A673 (cell line): ENCODE measurements at regions not wholly inside any gene's neighbourhood (a gene's known extent, or its start where the extent isn't known, plus 50 kb on each side); places are given as distances from the start of the nearest gene placed in this dataset.

Source experiments
- BruUV-seq: library from RNA; stranded (reverse); fragments of 400-500 nt; replicated peaks from 2 replicates; lab custom pipeline; 2021; lab: Mats Ljungman, UMichigan
- CTCF ChIA-PET: fragments of 300-600 bp; sonication (Branson Sonifier 250); formaldehyde crosslinking; loops from one replicate; lab custom pipeline; 2022; ENCODE audit warnings: antibody characterized with exemption; lab: Charles Lee
- POLR2A ChIA-PET: fragments of 300-600 bp; sonication (Branson Sonifier 250); formaldehyde crosslinking; loops from one replicate; lab custom pipeline; 2022; ENCODE audit warnings: antibody characterized with exemption; ENCODE audit not compliant: low non-redundant PET; lab: Charles Lee
- DNase-seq: peaks from one replicate; pipeline ENCODE4 v3.0.0-alpha.2; 2015; ENCODE audit warnings: low spot score
- H3K27ac ChIP-seq: fragments of 200-600 bp; sonication (generic); 2 replicates; pipeline ENCODE4 v1.5.1; 2016; ENCODE audit warnings: mixed run types, low read depth, mild to moderate bottlenecking, mixed read lengths, antibody characterized with exemption, low read length; ENCODE audit not compliant: poor library complexity, severe bottlenecking
- H3K27me3 ChIP-seq: fragments of 200-600 bp; sonication (generic); replicated peaks from 2 replicates; pipeline ENCODE4 v1.6.1; 2017; ENCODE audit warnings: mixed run types, low read depth, mild to moderate bottlenecking, mixed read lengths, antibody characterized with exemption, low read length; ENCODE audit not compliant: insufficient read depth, poor library complexity
- H3K36me3 ChIP-seq: fragments of 200-600 bp; sonication (generic); 2 replicates; pipeline ENCODE4 v1.6.1; 2016; ENCODE audit warnings: mixed run types, mild to moderate bottlenecking, mixed read lengths, antibody characterized with exemption, low read length; ENCODE audit not compliant: insufficient read depth, poor library complexity, severe bottlenecking
- H3K4me1 ChIP-seq: fragments of 200-600 bp; sonication (generic); 2 replicates; pipeline ENCODE4 v1.6.1; 2017; ENCODE audit warnings: mixed run types, mild to moderate bottlenecking, mixed read lengths, antibody characterized with exemption, low read length; ENCODE audit not compliant: insufficient read depth, poor library complexity, severe bottlenecking
- H3K4me3 ChIP-seq: fragments of 200-600 bp; sonication (generic); 2 replicates; pipeline ENCODE4 v1.5.1; 2016; ENCODE audit warnings: low read depth, mixed run types, mild to moderate bottlenecking, mixed read lengths, low read length; ENCODE audit not compliant: poor library complexity, severe bottlenecking
- H3K9me3 ChIP-seq: fragments of 200-600 bp; sonication (generic); 2 replicates; pipeline ENCODE4 v1.6.1; 2016; ENCODE audit warnings: mixed run types, low read depth, mild to moderate bottlenecking, mixed read lengths, antibody characterized with exemption, low read length; ENCODE audit not compliant: poor library complexity, severe bottlenecking
- EZH2 ChIP-seq: fragments of 200-600 bp; sonication (generic); IDR thresholded peaks from 2 replicates; pipeline ENCODE4 v1.6.1; 2017; ENCODE audit warnings: borderline replicate concordance, low read depth, mild to moderate bottlenecking, mixed read lengths, antibody characterized with exemption, low read length; ENCODE audit not compliant: poor library complexity, severe bottlenecking
- intact Hi-C: fragments of 100-400 bp; cut with micrococcal nuclease; formaldehyde crosslinking; loops from one replicate; pipeline ENCODE4 v1.10.0; 2022; ENCODE audit not compliant: unreplicated experiment
- TF ChIP-seq, protein P1 (sequence below): fragments of 300-800, 200-600 bp; sonication (generic); conservative IDR thresholded peaks from 2 replicates; pipeline ENCODE4 v1.5.1; 2017; ENCODE audit warnings: low read depth, mild to moderate bottlenecking, antibody characterized with exemption, low read length, moderate library complexity, mixed read lengths

DNA sequence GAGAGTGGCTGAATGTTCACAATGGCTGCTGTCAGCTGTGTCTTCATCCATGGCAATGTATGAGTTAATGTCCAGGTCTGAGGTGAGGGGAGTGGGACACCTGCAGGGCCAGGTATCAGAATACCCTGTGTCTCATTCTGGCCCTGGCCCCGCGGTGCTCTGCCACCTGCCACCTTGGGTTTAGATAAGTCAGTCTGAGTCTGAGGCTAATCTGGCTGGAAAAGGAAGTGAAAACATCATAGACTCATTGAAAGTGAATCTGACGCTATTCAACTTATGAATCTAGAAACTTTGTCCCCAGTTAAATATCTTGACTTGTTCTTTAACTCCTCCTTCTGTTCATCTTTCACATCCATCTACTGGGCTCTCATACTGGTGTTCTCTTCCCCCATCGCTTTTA, 267.1 kb upstream of the JAG1 start:
- no TSS peak for BruUV-seq
- ChIA-PET POLR2A (no interaction called here), CTCF (no interaction called here)
- TF ChIP-seq EZH2, result no peak
- TF ChIP-seq, protein P1, sequence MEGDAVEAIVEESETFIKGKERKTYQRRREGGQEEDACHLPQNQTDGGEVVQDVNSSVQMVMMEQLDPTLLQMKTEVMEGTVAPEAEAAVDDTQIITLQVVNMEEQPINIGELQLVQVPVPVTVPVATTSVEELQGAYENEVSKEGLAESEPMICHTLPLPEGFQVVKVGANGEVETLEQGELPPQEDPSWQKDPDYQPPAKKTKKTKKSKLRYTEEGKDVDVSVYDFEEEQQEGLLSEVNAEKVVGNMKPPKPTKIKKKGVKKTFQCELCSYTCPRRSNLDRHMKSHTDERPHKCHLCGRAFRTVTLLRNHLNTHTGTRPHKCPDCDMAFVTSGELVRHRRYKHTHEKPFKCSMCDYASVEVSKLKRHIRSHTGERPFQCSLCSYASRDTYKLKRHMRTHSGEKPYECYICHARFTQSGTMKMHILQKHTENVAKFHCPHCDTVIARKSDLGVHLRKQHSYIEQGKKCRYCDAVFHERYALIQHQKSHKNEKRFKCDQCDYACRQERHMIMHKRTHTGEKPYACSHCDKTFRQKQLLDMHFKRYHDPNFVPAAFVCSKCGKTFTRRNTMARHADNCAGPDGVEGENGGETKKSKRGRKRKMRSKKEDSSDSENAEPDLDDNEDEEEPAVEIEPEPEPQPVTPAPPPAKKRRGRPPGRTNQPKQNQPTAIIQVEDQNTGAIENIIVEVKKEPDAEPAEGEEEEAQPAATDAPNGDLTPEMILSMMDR, result no peak
- DNase-seq, result no peak
- Histone ChIP-seq H3K36me3 (no peaks in the 10 kb centered on the region), H3K4me1 (peaks cover under 1% of the 10 kb centered on the region), H3K27ac (no peak overlapping the region), H3K9me3 (no peaks in the 10 kb centered on the region), H3K27me3 (no peaks in the 10 kb centered on the region), H3K4me3 (no peak overlapping the region)
- intact Hi-C loops, result no loop called here

DNA sequence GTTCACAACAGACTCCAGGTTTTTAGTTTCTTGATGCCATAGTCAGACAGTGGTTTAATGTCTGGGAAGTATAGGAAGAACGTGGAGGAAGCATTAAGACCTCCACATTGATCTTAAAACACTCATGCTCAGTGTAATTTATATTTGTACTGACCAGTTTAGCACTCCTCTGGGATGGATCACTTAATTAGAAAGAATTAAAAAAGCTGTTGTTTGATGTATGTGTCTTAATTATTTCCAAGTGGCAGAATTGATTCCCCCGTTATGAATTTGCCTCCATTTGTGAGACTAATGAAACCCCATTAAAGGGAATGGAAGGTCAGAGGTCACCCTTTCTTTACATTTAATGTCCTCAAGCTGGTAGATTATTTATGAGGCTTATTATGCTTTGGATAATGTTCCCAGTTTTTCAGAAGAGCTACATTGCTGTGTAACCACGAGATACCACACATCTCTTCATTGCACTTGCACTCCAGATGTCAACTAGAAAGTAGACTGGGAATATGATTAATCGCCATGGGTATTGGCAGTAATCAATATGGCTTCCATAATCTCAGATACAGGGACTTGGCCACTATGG, 270.0 kb upstream of the JAG1 start:
- POLR2A ChIA-PET, result no interaction called here
- no peaks in the 10 kb centered on the region for H3K4me1 ChIP-seq
- no peak for DNase-seq
- no peak overlapping the region for H3K27ac ChIP-seq
- H3K4me3 ChIP-seq, result no peak overlapping the region
- no peaks in the 10 kb centered on the region for H3K27me3 ChIP-seq
- intact Hi-C loops, result no loop called here
- no peaks in the 10 kb centered on the region for H3K9me3 ChIP-seq
- CTCF ChIA-PET, result no interaction called here
- no peak for TF ChIP-seq EZH2
- TF ChIP-seq, protein P1, result no peak
- BruUV-seq, result no TSS peak
- no peaks in the 10 kb centered on the region for H3K36me3 ChIP-seq

- H3K4me1 ChIP-seq, result no peaks in the 10 kb centered on the region
- no peaks in the 10 kb centered on the region for H3K27me3 ChIP-seq
- no TSS peak for BruUV-seq
- no peak for DNase-seq
- ChIA-PET POLR2A (interaction anchor here (0.6 kb wide), 1 partner anchor 666 kb away, joined by 3 read pairs; no protein-coding TSS in a partner anchor), CTCF (no interaction called here)
- H3K27ac ChIP-seq, result no peak overlapping the region
- no peaks in the 10 kb centered on the region for H3K36me3 ChIP-seq
- no peaks in the 10 kb centered on the region for H3K9me3 ChIP-seq
- TF ChIP-seq, protein P1, result no peak
- no peak for TF ChIP-seq EZH2
- H3K4me3 ChIP-seq, result no peak overlapping the region
- intact Hi-C loops, result no loop called here
These were observed 272.5 kb upstream of the JAG1 start for GRCh38 chr20:10946124-10946880.
